Lower leg skin (tissue), 4 donors: ENCODE measurements at regions not wholly inside any gene's neighbourhood (a gene's known extent, or its start where the extent isn't known, plus 50 kb on each side); places are given as distances from the start of the nearest gene placed in this dataset.

Source experiments
- DNase-seq, 2 donors: peaks; one replicate each; pipeline ENCODE4 v3.0.0-alpha.2; 2019; ENCODE audit warnings: low spot score in 2 of 2
- H3K4me3 ChIP-seq: fragments of 200-600 bp; sonication (generic); 2 replicates; pipeline ENCODE4 v1.5.1; 2017; ENCODE audit warnings: mild to moderate bottlenecking, low read depth; ENCODE audit not compliant: poor library complexity, severe bottlenecking
- POLR2A ChIP-seq, 2 donors: fragments of 450-650 bp; IDR thresholded peaks; one replicate each; pipeline ENCODE4 v1.6.1; 2016 to 2017; ENCODE audit warnings: antibody characterized with exemption in 2 of 2, mild to moderate bottlenecking in 1 of 2, moderate library complexity in 1 of 2
- WGBS, 2 donors: methylation state at CpG; one replicate each; pipeline ENCODE4 v1.1.5; 2018; 5-methylcytosine and 5-hydroxymethylcytosine counted together
- intact Hi-C: fragments of 100-400 bp; cut with DNase I; formaldehyde crosslinking; loops from one replicate; pipeline ENCODE4 v1.15.0; 2023; ENCODE audit warnings: low total_unique reads
- TF ChIP-seq, protein P1 (sequence below), 3 donors: fragments of 450-650 bp; IDR thresholded peaks; one replicate each; pipeline ENCODE4 v1.5.1; 2016; ENCODE audit warnings: antibody characterized with exemption in 3 of 3, mild to moderate bottlenecking in 3 of 3, moderate library complexity in 2 of 3

DNA sequence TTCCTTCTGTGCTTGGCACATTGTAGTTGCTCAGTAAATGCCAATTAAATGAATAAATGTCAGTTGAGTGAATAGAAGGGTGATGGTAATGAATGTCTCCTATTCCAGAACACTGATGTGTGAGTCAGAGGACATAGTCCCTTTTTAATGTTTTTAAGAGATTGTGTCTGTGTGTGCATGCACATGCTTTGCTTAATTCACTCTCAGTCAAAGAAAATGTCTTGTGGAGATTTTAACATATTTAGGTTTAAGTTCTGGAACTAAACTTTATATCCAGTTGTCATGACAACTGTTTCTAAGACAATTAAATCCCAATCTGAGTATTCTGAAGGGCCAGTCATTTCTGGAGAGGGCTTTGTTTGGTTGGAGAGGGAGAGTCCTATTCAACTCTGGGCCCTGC lies 255.3 kb upstream of the CDH11 start:
- H3K4me3 ChIP-seq: no peak overlapping the region
- no peak for DNase-seq
- TF ChIP-seq POLR2A (IDR thresholded peaks at IDR 0.05): no peak
- TF ChIP-seq, protein P1, sequence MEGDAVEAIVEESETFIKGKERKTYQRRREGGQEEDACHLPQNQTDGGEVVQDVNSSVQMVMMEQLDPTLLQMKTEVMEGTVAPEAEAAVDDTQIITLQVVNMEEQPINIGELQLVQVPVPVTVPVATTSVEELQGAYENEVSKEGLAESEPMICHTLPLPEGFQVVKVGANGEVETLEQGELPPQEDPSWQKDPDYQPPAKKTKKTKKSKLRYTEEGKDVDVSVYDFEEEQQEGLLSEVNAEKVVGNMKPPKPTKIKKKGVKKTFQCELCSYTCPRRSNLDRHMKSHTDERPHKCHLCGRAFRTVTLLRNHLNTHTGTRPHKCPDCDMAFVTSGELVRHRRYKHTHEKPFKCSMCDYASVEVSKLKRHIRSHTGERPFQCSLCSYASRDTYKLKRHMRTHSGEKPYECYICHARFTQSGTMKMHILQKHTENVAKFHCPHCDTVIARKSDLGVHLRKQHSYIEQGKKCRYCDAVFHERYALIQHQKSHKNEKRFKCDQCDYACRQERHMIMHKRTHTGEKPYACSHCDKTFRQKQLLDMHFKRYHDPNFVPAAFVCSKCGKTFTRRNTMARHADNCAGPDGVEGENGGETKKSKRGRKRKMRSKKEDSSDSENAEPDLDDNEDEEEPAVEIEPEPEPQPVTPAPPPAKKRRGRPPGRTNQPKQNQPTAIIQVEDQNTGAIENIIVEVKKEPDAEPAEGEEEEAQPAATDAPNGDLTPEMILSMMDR (IDR thresholded peaks at IDR 0.05): no peak
- intact Hi-C loops: no loop called here

DNA sequence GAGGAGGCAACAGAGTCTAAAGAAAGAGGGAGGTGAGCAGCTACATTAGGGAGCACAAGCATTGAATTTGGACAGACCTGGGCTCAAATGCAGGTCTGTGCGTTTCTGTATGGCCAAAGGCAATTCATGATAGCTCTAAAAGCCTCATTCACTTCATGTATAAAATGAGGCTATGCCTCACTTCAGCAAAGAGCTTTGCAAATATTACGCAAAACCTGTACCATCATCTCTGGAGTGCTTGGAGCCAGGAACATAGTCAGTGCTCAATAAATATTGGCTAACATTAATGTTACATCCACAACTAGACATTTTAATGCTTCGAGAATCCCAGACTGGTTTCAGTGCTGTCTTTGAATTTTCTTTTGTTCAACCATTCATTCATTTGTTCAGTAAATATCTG lies 254.7 kb upstream of the CDH11 start:
- intact Hi-C loops: no loop called here
- 70 to 79% methylated on average over 3 of the region's 3 CpGs for WGBS, 2 donors
- no peak overlapping the region for H3K4me3 ChIP-seq
- TF ChIP-seq, protein P1 (IDR thresholded peaks at IDR 0.05): no peak
- no peak for TF ChIP-seq POLR2A (IDR thresholded peaks at IDR 0.05)
- no peak for DNase-seq

DNA sequence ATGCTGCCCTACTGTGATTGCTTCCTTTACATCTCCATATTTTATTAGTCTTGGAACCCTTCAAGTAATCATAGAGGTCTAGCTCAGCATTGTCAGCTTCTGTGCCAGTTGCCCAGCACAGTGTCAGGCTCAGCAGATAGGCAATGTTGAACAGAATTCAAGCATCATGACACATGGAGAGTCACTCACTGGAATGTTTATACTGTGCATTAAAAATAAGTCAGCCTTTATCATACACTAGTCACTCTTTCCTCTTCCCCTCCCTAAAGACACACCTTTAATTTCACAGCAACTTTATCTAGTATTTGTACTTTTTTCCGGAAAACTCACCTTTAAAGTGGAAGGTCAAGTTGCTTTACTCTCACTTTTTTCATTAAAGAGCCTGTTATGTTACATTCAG lies 253.8 kb upstream of the CDH11 start:
- intact Hi-C loops: no loop called here
- DNase-seq: no peak
- TF ChIP-seq POLR2A (IDR thresholded peaks at IDR 0.05): no peak
- TF ChIP-seq, protein P1 (IDR thresholded peaks at IDR 0.05): no peak
- H3K4me3 ChIP-seq: no peak overlapping the region
- 74 to 79% methylated on average over 1 of the region's 1 CpG for WGBS, 2 donors

DNA sequence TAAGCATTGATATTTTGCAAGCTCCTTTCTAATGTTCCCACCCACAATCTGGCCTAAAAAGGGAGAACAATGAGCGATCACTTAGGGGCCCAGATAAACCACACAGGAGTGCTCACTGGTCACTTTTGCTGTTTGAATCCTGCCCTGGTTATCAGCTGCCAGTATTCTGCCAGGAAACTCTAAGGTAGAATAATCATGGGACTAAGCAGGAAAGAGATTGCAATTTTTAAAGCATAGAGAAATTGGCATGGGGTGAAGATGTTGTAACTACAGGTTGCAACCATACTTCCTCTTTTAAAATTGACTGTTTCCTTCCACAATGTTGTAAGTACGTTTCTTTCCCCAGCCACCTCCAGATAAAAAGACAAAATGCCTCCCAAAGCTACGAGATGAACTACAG lies 251.2 kb upstream of the CDH11 start:
- H3K4me3 ChIP-seq: no peak overlapping the region
- WGBS, 2 donors: 44 to 50% methylated on average over 3 of the region's 3 CpGs
- DNase-seq: no peak
- intact Hi-C loops: no loop called here
- TF ChIP-seq, protein P1 (IDR thresholded peaks at IDR 0.05): no peak
- no peak for TF ChIP-seq POLR2A (IDR thresholded peaks at IDR 0.05)

DNA sequence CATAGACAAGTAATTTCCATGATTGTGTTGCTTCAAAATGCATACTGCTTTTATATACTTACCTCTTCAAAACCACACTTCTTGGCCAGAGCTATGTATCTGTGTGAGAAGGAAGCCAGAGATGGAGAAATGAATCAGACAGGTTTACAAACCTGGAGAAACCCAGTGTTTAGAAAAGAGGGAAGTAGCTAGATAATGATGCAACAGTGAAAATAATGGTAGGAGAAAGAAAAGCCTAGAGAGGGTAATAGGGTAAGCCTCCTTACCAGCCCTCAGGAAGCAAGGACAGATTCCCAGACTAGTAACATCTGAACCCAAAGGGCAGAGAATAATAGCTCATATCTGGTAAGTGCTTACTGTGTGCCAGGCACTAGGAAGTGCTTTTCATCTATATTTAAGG lies 250.3 kb upstream of the CDH11 start:
- intact Hi-C loops: no loop called here

More for the DNA sequence above, 250.3 kb upstream of the CDH11 start:
- TF ChIP-seq, protein P1 (IDR thresholded peaks at IDR 0.05): no peak
- TF ChIP-seq POLR2A (IDR thresholded peaks at IDR 0.05): no peak
- H3K4me3 ChIP-seq: no peak overlapping the region
- DNase-seq: no peak
